GM23338 (cell line): ENCODE measurements at regions not wholly inside any gene's neighbourhood (a gene's known extent, or its start where the extent isn't known, plus 50 kb on each side); places are given as distances from the start of the nearest gene placed in this dataset.

Experiments used
- ATAC-seq: fragments of 200-7000 bp; cut with Tn5 transposase; 3 replicates; pipeline ENCODE4 v1.9.1; 2020
- DNase-seq: peaks from one replicate; pipeline ENCODE4 v3.0.0-alpha.2; 2015; ENCODE audit warnings: low spot score
- H2AFZ ChIP-seq: fragments of 200-600 bp; sonication (generic); 2 replicates; pipeline ENCODE4 v1.8.0; 2016; ENCODE audit warnings: antibody characterized with exemption, mild to moderate bottlenecking, moderate library complexity
- H3F3A ChIP-seq: fragments of 200-600 bp; sonication (generic); replicated peaks from 2 replicates; pipeline ENCODE4 v1.8.0; 2017; ENCODE audit warnings: antibody characterized with exemption, mixed run types, low read depth
- H3K27ac ChIP-seq: fragments of 200-600 bp; sonication (generic); 2 replicates; pipeline ENCODE4 v1.6.1; 2016; ENCODE audit warnings: low read depth
- H3K27me3 ChIP-seq: fragments of 200-600 bp; sonication (generic); 2 replicates; pipeline ENCODE4 v1.8.0; 2016; ENCODE audit warnings: mild to moderate bottlenecking, mixed run types, moderate library complexity; ENCODE audit not compliant: insufficient read depth
- H3K36me3 ChIP-seq: fragments of 200-600 bp; sonication (generic); 2 replicates; pipeline ENCODE4 v1.8.0; 2016; ENCODE audit warnings: mild to moderate bottlenecking; ENCODE audit not compliant: insufficient read depth
- H3K4me1 ChIP-seq: fragments of 200-600 bp; sonication (generic); 2 replicates; pipeline ENCODE4 v1.8.0; 2016; ENCODE audit warnings: mild to moderate bottlenecking, moderate library complexity; ENCODE audit not compliant: insufficient read depth
- H3K4me2 ChIP-seq: fragments of 200-600 bp; sonication (generic); 2 replicates; pipeline ENCODE4 v1.7.1; 2017; ENCODE audit warnings: mixed run types
- H3K4me3 ChIP-seq: fragments of 200-600 bp; sonication (generic); 2 replicates; pipeline ENCODE4 v1.6.1; 2016; ENCODE audit warnings: mixed run types
- H3K79me2 ChIP-seq: fragments of 200-600 bp; sonication (generic); replicated peaks from 2 replicates; pipeline ENCODE4 v1.8.0; 2017; ENCODE audit warnings: mild to moderate bottlenecking; ENCODE audit not compliant: insufficient read depth
- H3K9me2 ChIP-seq: fragments of 200-600 bp; sonication (generic); 2 replicates; pipeline ENCODE4 v1.8.0; 2017; ENCODE audit not compliant: insufficient read depth
- H4K20me1 ChIP-seq: fragments of 200-600 bp; sonication (generic); replicated peaks from 2 replicates; pipeline ENCODE4 v1.8.0; 2017; ENCODE audit warnings: mild to moderate bottlenecking; ENCODE audit not compliant: insufficient read depth
- H3K27ac Mint-ChIP-seq: 2 replicates; pipeline ENCODE4 v1.8.0; 2020; ENCODE audit warnings: inconsistent platforms, mild to moderate bottlenecking, moderate library complexity, mixed read lengths
- H3K27me3 Mint-ChIP-seq: 3 replicates; pipeline ENCODE4 v1.8.0; 2022; ENCODE audit warnings: low read depth, mild to moderate bottlenecking, moderate library complexity, mixed read lengths, inconsistent platforms; ENCODE audit not compliant: insufficient read depth, poor library complexity
- H3K36me3 Mint-ChIP-seq: 3 replicates; pipeline ENCODE4 v1.8.0; 2021; ENCODE audit warnings: low read depth, mild to moderate bottlenecking, inconsistent platforms, moderate library complexity, mixed read lengths
- H3K4me1 Mint-ChIP-seq: 3 replicates; pipeline ENCODE4 v1.8.0; 2020; ENCODE audit warnings: mild to moderate bottlenecking, inconsistent platforms, mixed read lengths
- H3K4me3 Mint-ChIP-seq: 3 replicates; pipeline ENCODE4 v1.8.0; 2021; ENCODE audit warnings: moderate library complexity, mild to moderate bottlenecking, inconsistent platforms, mixed read lengths
- H3K9me3 Mint-ChIP-seq: 3 replicates; pipeline ENCODE4 v1.8.0; 2020; ENCODE audit warnings: moderate library complexity, mild to moderate bottlenecking, inconsistent platforms, mixed read lengths
- CREB1 ChIP-seq: fragments of 250-450 bp; sonication (Bioruptor Pico); IDR thresholded peaks from 2 replicates; pipeline ENCODE4 v1.5.0; 2020; ENCODE audit warnings: low read depth, mild to moderate bottlenecking, moderate library complexity
- ETS1 ChIP-seq: IDR thresholded peaks from 2 replicates; pipeline ENCODE4 v1.6.1; 2016; ENCODE audit warnings: antibody characterized with exemption
- POLR2AphosphoS5 ChIP-seq: IDR thresholded peaks from 2 replicates; pipeline ENCODE4 v1.6.1; 2016; ENCODE audit warnings: antibody characterized with exemption, low read depth
- REST ChIP-seq: IDR thresholded peaks from one replicate; pipeline ENCODE4 v1.6.1; 2018; ENCODE audit warnings: antibody characterized with exemption; ENCODE audit not compliant: unreplicated experiment
- ZNF462 ChIP-seq: fragments of 250-450 bp; sonication (Bioruptor Pico); IDR thresholded peaks from 2 replicates; pipeline ENCODE4 v1.5.0; 2020; ENCODE audit warnings: mild to moderate bottlenecking, moderate library complexity

GRCh38 chr1:68625624-68626023 is 128.7 kb upstream of the DEPDC1 start (continued):
- TF ChIP-seq ZNF462 (CRISPR knock-in tag) (no peak), POLR2AphosphoS5 (no peak), REST (no peak)

GRCh38 chr1:68633141-68633919 is 136.4 kb upstream of the DEPDC1 start:
- H3K27me3 Mint-ChIP-seq, result peaks cover 3% of the 10 kb centered on the region
- ATAC-seq, result no peak
- H3K27ac ChIP-seq, result no peak overlapping the region
- H3K79me2 ChIP-seq, result no peaks in the 10 kb centered on the region
- no peaks in the 10 kb centered on the region; the same call in 1 of the 2 replicates for H3K4me1 ChIP-seq
- H3K27me3 ChIP-seq, result no peaks in the 10 kb centered on the region
- H4K20me1 ChIP-seq, result no peaks in the 10 kb centered on the region
- no peak overlapping the region for H3K27ac Mint-ChIP-seq
- peaks cover 10% of the 10 kb centered on the region for H3K9me2 ChIP-seq
- H3K36me3 ChIP-seq, result no peaks in the 10 kb centered on the region
- no peaks in the 10 kb centered on the region; the same call in 2 of the 3 replicates for H3K4me1 Mint-ChIP-seq
- DNase-seq, result no peak
- no peak overlapping the region for H3K4me2 ChIP-seq
- 0 out of 2 replicates have a peak overlapping the region, but pooled peaks have one; percentile 4 for H2AFZ ChIP-seq
- no peak overlapping the region for H3K4me3 ChIP-seq
- no peaks in the 10 kb centered on the region for H3K9me3 Mint-ChIP-seq
- H3K36me3 Mint-ChIP-seq, result no peaks in the 10 kb centered on the region
- H3K4me3 Mint-ChIP-seq, result no peak overlapping the region
- no peaks in the 10 kb centered on the region for H3F3A ChIP-seq
- TF ChIP-seq CREB1 (CRISPR knock-in tag), result no peak
- TF ChIP-seq ETS1, result no peak
